HUES48 (cell line): ENCODE measurements at regions not wholly inside any gene's neighbourhood (a gene's known extent, or its start where the extent isn't known, plus 50 kb on each side); places are given as distances from the start of the nearest gene placed in this dataset.

Experiments used
- H3K27ac ChIP-seq: one replicate; pipeline ENCODE4 v1.7.0; 2013; ENCODE audit warnings: low read depth, low read length, inconsistent platforms
- H3K27me3 ChIP-seq: 2 replicates; pipeline ENCODE4 v1.6.1; 2013; ENCODE audit warnings: mild to moderate bottlenecking, low read length; ENCODE audit not compliant: control insufficient read depth, insufficient read depth
- H3K36me3 ChIP-seq: 2 replicates; pipeline ENCODE4 v1.6.1; 2013; ENCODE audit warnings: low read length; ENCODE audit not compliant: control insufficient read depth, insufficient read depth
- H3K4me1 ChIP-seq: 2 replicates; pipeline ENCODE4 v1.6.1; 2013; ENCODE audit warnings: mild to moderate bottlenecking, low read length; ENCODE audit not compliant: control insufficient read depth, insufficient read depth
- H3K4me3 ChIP-seq: 2 replicates; pipeline ENCODE4 v1.5.1; 2013; ENCODE audit warnings: mild to moderate bottlenecking, low read depth, low read length
- H3K9ac ChIP-seq: 2 replicates; pipeline ENCODE4 v1.6.1; 2013; ENCODE audit warnings: mild to moderate bottlenecking, low read depth, low read length, moderate library complexity
- H3K9me3 ChIP-seq: 2 replicates; pipeline ENCODE4 v1.6.1; 2013; ENCODE audit warnings: low read length; ENCODE audit not compliant: control insufficient read depth, insufficient read depth

DNA sequence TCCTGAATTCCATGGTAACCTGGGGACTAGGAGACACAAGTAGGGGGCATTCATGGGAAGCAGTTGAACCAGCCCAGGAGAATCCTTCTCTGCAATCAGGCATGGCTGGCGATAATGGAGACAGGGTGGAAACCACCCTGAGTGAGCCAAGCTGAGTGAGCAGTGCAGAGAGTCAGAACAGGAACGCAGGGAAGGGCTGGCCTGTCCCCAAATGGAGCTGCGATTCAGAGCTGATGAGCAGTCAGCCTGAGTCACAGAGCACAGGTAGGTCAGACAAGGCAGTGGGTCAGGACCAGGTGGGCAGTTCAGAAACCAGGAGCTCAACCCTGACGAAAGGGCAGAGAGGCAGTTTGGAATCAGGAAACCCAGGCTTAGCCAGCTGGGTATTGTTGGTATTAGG is 129.0 kb downstream of the BTC start:
- Histone ChIP-seq H3K9ac (no peak overlapping the region), H3K4me3 (no peak overlapping the region), H3K27ac (no peak overlapping the region), H3K27me3 (no peaks in the 10 kb centered on the region), H3K9me3 (no peaks in the 10 kb centered on the region), H3K36me3 (no peaks in the 10 kb centered on the region), H3K4me1 (peaks cover 52% of the 10 kb centered on the region)

- Histone ChIP-seq H3K27me3 (no peaks in the 10 kb centered on the region), H3K4me1 (peaks cover 52% of the 10 kb centered on the region), H3K36me3 (no peaks in the 10 kb centered on the region), H3K9me3 (no peaks in the 10 kb centered on the region), H3K4me3 (no peak overlapping the region), H3K27ac (no peak overlapping the region), H3K9ac (no peak overlapping the region)
Measured at GRCh38 chr4:74665876-74666275, 128.4 kb downstream of the BTC start.

DNA sequence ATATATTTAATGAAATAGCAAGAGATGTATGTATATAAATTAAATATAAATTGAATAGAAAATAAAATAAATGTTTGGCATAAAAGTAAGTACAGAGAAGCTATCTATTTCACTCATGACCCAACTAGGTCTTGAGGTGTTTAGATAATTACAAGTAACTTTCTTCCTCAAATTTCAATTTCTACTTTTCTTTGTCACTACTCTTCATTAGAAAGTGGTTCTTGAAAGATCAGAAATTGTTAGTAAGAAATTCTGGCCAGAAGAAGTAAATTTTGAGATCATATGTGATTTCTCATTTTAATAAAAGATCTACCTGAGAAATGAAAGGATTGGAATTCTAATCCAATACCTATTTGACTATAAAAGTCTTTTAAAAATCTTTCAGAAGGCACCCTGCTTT is 126.9 kb downstream of the BTC start:
- H3K9ac ChIP-seq = no peak overlapping the region
- H3K27ac ChIP-seq = no peak overlapping the region
- H3K4me1 ChIP-seq = peaks cover 49% of the 10 kb centered on the region
- H3K36me3 ChIP-seq = no peaks in the 10 kb centered on the region
- H3K9me3 ChIP-seq = no peaks in the 10 kb centered on the region
- no peaks in the 10 kb centered on the region for H3K27me3 ChIP-seq
- H3K4me3 ChIP-seq = no peak overlapping the region

DNA sequence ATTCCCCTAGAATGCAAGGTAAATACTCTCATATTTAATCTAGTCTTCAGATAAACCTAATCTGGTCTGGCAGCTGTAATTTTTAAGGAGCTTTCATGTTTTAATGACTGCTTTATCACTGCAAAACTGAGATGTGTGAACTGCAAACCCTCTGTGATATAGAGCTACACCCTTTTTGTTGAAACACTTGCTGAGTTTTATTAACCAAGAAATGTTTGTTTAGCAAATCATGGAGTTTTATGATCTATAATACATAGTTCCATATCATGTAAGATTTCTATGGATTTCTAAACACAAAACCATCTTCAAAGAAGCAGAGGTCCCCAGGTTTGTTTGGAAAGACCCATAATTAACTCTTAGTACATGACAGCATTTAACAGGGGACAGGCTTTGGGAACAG is 126.4 kb downstream of the BTC start:
- Histone ChIP-seq H3K9me3 (no peaks in the 10 kb centered on the region), H3K27ac (no peak overlapping the region)

GRCh38 chr4:74669702-74670101 is 124.6 kb downstream of the BTC start:
- Histone ChIP-seq H3K27ac (no peak overlapping the region), H3K9ac (no peak overlapping the region), H3K4me1 (peaks cover 30% of the 10 kb centered on the region), H3K36me3 (no peaks in the 10 kb centered on the region), H3K4me3 (no peak overlapping the region), H3K27me3 (no peaks in the 10 kb centered on the region), H3K9me3 (no peaks in the 10 kb centered on the region)

More for the DNA sequence above, 126.4 kb downstream of the BTC start:
- no peak overlapping the region for H3K4me3 ChIP-seq
- H3K4me1 ChIP-seq = peaks cover 47% of the 10 kb centered on the region
- H3K27me3 ChIP-seq = no peaks in the 10 kb centered on the region
- H3K9ac ChIP-seq = no peak overlapping the region
- no peaks in the 10 kb centered on the region for H3K36me3 ChIP-seq

- H3K9ac ChIP-seq = no peak overlapping the region
- H3K4me1 ChIP-seq = peaks cover 26% of the 10 kb centered on the region
- no peaks in the 10 kb centered on the region for H3K9me3 ChIP-seq
- H3K27ac ChIP-seq = no peak overlapping the region
- H3K36me3 ChIP-seq = no peaks in the 10 kb centered on the region
- no peaks in the 10 kb centered on the region for H3K27me3 ChIP-seq
- H3K4me3 ChIP-seq = no peak overlapping the region
Measured at GRCh38 chr4:74670583-74670982, 123.7 kb downstream of the BTC start.

- H3K4me1 ChIP-seq = peaks cover 24% of the 10 kb centered on the region
- H3K36me3 ChIP-seq = no peaks in the 10 kb centered on the region
- H3K9ac ChIP-seq = no peak overlapping the region
- no peak overlapping the region for H3K27ac ChIP-seq
- no peak overlapping the region for H3K4me3 ChIP-seq
- no peaks in the 10 kb centered on the region for H3K27me3 ChIP-seq
- no peaks in the 10 kb centered on the region for H3K9me3 ChIP-seq
Measured at GRCh38 chr4:74671080-74671698, 123.1 kb downstream of the BTC start.

DNA sequence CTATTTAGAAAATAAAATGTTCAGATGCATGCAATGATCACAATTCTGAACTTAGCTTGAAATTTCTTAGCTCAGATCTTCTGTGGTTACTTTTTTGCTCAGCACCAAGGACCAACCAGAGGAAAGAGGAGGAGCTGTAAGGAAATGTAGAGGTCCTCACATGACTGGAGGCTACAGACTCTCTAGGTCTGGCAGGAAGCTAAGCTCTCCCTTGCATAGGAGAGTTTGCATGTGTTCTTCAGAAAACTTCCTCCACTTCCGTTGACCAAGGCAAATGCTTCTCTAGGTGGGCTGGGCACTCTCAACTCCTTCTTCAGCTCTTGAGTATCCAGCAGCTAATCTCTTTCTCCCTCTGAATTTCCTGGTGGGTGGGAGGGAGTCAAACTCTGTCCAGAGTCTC is 119.6 kb downstream of the BTC start:
- H3K27ac ChIP-seq = no peak overlapping the region
- no peak overlapping the region for H3K4me3 ChIP-seq
- no peaks in the 10 kb centered on the region for H3K36me3 ChIP-seq
- no peak overlapping the region for H3K9ac ChIP-seq
- H3K4me1 ChIP-seq = no peaks in the 10 kb centered on the region
- no peaks in the 10 kb centered on the region for H3K9me3 ChIP-seq
- no peaks in the 10 kb centered on the region for H3K27me3 ChIP-seq

DNA sequence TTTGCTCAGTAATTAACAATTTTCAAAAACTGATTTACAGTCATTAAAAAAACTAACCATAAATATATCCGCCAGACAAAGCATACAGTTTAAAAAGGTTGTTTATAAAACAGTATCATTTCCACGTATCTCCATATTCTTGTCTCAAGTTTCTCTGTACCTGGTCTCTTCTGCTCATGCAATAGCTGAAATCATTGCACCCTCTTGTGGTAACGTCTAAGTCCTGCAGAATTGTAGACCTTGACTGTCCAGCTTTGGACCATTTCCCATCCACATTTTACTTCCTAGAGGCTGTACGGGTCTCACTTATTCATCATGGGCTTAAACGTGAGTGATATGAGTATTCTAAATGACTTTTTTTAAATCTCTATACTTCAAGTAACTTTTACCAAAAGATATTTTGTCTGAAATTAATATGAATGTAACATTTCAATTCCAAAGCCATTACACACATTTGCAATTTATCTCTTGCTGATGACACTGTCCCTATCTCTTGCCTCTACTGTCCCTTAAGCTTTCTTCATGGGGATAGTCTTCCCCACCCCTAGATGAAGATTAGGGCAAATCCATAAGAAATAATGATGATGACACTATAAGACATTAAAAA is 118.5 kb downstream of the BTC start:
- H3K9ac ChIP-seq = no peak overlapping the region
- H3K27me3 ChIP-seq = no peaks in the 10 kb centered on the region
- H3K9me3 ChIP-seq = no peaks in the 10 kb centered on the region
- H3K4me1 ChIP-seq = no peaks in the 10 kb centered on the region
- H3K27ac ChIP-seq = no peak overlapping the region
- H3K4me3 ChIP-seq = no peak overlapping the region
- H3K36me3 ChIP-seq = no peaks in the 10 kb centered on the region

DNA sequence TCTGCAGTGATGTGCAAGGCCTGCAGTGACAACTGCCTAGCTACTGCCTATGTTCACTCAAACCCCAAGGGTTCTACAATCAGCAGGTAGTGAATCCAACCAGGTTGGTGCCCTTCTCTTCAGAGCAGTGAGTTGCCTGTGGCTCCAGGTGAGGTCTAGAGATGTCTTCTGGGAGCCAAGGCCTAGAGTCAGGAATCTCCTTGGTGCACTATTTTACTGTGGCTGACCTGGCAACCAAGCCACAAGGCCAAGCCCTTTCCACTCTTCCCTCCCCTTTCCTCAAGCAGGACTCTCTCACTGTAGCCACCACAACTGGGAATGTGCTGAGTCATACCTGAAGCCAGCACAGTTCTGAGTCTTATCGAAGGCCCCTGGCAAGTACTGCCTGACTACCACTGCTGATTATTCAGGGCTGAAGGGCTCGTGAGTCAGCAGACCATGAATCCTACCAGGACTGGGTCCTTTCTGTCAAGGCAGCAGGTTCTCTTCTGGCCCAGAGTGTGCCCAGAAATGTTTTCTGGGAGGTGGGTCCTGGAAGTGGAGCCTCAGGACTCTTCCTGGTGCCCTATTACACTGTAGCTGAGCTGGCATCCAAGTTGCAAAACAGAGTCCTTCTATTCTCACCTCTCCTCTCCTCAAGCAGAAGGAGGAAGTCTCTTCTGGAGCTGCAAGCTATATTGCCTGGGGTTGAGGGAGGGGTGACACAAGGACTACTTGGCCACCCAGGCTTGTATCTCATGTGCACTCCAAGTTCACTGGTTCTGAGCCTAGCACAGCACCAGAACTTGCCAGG is 111.6 kb downstream of the BTC start:
- no peak overlapping the region for H3K4me3 ChIP-seq
- H3K9ac ChIP-seq = no peak overlapping the region
- H3K36me3 ChIP-seq = no peaks in the 10 kb centered on the region
- H3K4me1 ChIP-seq = no peaks in the 10 kb centered on the region
- H3K27me3 ChIP-seq = no peaks in the 10 kb centered on the region
- H3K9me3 ChIP-seq = no peaks in the 10 kb centered on the region
- H3K27ac ChIP-seq = no peak overlapping the region

DNA sequence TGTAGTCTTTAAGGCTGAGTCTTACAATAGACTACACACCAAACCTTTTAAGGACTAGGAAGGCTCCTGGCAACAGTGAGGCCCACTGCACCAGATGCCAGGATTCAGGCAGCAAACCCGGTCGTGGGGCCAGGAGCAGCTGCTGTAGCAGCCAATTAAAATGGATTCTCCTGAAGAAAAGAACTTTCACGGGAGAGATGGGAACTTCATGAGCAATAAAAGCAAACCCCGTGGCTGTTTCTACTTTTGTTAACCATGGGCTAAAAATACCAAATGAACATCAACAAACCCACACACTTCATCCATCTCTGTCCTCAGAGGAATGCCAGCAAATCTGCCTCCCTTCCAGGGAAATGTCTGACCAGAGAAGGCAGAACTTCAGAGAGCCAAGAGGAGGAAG is 101.4 kb downstream of the BTC start:
- no peaks in the 10 kb centered on the region for H3K27me3 ChIP-seq
- no peaks in the 10 kb centered on the region for H3K36me3 ChIP-seq
- H3K9me3 ChIP-seq = no peaks in the 10 kb centered on the region
- H3K4me3 ChIP-seq = no peak overlapping the region
- H3K9ac ChIP-seq = no peak overlapping the region
- H3K4me1 ChIP-seq = peaks cover 11% of the 10 kb centered on the region; the same call in 1 of the 2 replicates
- no peak overlapping the region for H3K27ac ChIP-seq
